DND-41 (cell line): ENCODE measurements at regions not wholly inside any gene's neighbourhood (a gene's known extent, or its start where the extent isn't known, plus 50 kb on each side); places are given as distances from the start of the nearest gene placed in this dataset.

ENCODE experiments used
- CTCF ChIP-seq: IDR thresholded peaks from 2 replicates; pipeline ENCODE4 v1.5.1; 2012; ENCODE audit warnings: borderline replicate concordance, low read length, moderate library complexity, mild to moderate bottlenecking; ENCODE audit not compliant: poor library complexity, severe bottlenecking; ENCODE audit errors: extremely low read depth
- EZH2 ChIP-seq: IDR thresholded peaks from 3 replicates; pipeline ENCODE4 v1.6.1; 2012; ENCODE audit warnings: borderline replicate concordance, low read depth, mild to moderate bottlenecking, moderate library complexity, low read length, inconsistent platforms; ENCODE audit not compliant: severe bottlenecking

- no peak for TF ChIP-seq CTCF
- no peak for TF ChIP-seq EZH2
Observed at GRCh38 chr13:80704369-80704768, 363.4 kb upstream of the SPRY2 start.
